GM19397 (cell line): ENCODE measurements at regions not wholly inside any gene's neighbourhood (a gene's known extent, or its start where the extent isn't known, plus 50 kb on each side); places are given as distances from the start of the nearest gene placed in this dataset.

Experiments used
- ATAC-seq: cut with Tn5 transposase; IDR thresholded peaks from one replicate; pipeline ENCODE4 v1.9.1; 2021; ENCODE audit warnings: mild to moderate bottlenecking, moderate library complexity; ENCODE audit not compliant: unreplicated experiment

- ATAC-seq = no peak
Measured at GRCh38 chr14:101490771-101491170, 70.5 kb upstream of the DIO3 start.

GRCh38 chr14:101491841-101492240, 69.5 kb upstream of the DIO3 start:
- no peak for ATAC-seq

DNA sequence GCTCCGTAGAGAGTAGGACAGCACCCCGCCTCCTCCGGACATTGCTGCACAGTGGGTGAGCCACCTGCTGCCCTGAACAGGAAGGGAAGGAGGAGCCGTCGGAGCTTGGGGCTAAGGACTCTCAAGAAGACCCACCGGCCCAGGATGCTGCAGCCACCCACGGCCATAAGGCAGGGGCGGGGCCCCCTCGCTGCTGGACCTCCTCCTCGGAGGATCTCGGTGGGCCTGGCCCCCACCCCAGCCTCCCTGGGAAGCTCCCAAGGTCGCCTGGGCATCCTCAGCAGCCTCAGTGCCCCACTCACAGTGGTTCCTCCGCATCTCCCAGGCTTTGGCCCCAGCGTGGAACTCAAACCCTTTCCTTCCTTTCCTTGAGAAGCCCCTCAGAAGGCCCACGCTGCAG, 68.6 kb upstream of the DIO3 start:
- no peak for ATAC-seq

DNA sequence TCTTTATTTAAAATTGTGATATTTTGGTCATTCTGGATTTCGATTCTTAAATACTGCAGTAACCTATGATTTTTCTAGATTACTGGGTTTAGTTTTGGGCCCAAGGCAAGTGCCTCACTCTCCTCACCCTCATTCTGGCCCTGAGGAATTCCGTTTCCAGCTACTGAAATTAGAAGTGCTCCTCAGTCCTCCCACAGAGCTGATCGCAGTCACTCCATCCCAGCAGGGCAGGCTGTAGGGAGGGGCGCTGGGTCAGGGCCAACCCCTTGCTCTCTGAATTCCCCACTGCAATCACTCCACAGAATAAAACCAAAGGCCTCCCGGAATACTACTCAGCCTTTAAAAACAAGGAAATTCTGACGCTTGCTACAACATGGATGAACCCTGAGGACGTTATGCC, 66.5 kb upstream of the DIO3 start:
- ATAC-seq = no peak

DNA sequence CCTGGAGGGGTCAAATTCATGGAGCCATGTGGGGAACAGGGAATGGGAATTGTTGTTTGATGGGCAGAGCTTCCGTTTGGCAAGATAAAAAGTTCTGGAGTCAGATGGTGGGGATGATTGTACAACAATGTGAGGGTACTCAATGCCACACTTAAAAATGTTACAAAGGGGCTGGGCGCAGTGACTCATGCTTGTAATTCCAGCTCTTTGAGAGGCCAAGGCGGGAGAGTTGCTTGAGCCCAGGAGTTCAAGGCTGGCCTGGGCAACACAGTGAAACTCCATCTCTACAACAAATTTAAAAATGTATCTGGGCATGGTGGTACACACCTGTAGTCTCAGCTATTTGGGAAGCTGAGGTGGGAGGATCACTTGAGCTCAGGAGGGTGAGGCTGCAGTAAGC, 66.0 kb upstream of the DIO3 start:
- ATAC-seq = no peak

GRCh38 chr14:101495827-101496775, 65.2 kb upstream of the DIO3 start:
- no peak for ATAC-seq

GRCh38 chr14:101496776-101497683, 64.3 kb upstream of the DIO3 start:
- ATAC-seq = no peak

DNA sequence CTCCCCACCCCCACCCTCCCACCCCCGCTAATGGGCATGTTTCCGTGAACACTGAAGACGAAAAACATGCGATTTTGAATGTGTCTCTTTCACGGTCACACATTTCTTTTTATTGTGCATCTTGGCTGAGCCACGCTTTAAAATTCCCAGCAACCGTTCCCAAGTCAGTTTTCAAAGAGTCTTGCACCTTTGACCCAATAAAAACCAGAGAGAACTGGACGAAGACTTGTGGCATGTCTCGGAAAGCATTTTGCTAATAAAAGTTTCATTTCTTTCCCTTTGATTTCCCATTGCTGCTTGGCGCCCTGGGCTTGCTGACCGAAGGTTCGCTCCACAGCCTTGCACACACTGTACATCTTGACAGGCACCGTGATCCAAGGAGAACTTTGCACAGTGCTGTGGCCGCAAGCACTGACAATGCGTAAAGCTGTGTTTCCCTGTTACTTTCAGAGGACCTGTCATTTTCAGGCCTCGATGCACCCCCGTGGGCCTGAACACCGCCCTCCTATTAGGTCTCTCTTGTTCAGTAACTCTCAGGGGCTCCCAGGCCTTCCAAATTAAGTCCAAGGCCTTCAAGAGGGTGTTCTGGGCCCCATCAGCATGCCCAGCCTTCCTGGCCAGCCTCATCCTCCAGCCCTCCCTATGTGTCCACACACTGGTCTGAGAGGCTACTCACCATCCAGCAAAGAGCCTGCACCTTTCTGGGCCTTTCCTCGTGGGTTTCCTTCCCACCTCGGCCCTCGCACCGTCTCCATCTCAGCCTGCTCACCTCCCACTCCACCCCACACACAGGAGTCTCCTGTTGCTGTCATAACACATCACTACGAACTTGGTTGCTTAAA, 63.4 kb upstream of the DIO3 start:
- ATAC-seq = no peak

- ATAC-seq = no peak
Measured at GRCh38 chr14:101498526-101498860, 62.8 kb upstream of the DIO3 start.

- no peak for ATAC-seq
Measured at GRCh38 chr14:101499080-101499479, 62.2 kb upstream of the DIO3 start.

GRCh38 chr14:101499513-101499912, 61.8 kb upstream of the DIO3 start:
- no peak for ATAC-seq

DNA sequence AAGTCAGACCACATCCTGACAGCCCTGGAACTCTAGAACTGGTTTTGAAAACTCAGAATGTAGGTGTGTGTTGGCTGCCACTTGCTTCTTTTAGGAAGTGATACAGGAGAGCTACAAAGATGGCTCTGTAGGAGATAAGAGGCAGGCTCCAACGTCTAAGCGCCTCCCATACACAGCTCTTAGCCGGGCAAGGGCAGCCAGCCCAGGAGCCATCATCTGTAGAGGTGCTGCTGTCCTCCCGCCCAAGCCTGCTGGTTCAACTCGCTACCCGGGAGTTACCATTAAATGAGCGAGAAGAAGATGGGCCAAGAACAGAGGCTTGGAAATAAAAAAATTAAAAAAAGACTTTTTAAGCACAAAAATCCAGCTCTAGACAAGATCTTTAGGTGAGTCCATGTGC, 61.2 kb upstream of the DIO3 start:
- no peak for ATAC-seq

- ATAC-seq = no peak
Measured at GRCh38 chr14:101500681-101501080, 60.6 kb upstream of the DIO3 start.

- no peak for ATAC-seq
Measured at GRCh38 chr14:101501341-101501740, 60.0 kb upstream of the DIO3 start.

DNA sequence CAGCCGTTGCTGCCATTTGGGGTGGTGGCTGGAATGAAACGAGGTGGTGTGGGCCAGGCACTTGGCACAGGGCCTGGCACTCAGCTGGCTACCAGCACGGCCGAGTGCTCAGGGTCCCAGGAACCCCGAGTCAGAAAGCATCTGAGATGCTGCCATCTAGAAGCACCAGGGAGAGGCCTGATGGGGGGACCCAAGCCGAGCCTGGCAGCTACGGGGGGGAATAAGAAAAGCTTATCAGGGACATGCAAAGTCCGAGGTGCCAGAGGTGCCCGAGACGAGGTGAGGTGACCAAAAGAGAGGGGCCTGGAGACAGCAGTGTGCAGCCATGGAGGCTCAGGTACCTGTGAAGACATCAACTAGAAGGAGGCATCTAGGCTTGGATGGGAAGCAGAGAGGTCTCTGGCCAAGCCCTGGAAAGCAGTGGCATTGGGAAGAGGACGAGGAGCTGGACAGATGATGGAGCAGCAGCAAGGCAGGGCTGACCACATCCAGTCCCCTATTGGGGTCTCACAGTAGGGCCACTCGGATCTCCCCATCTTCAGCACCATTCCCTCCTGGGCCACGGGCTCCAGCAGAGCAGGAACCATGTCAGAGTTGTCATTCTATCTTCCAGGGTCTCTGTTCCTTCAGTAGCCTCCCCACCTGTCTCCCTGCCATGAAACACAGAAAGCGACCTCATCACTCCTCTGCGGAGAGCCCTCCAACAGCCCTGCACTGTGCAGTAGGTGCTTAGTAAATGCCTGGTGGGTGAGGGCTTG, 59.3 kb upstream of the DIO3 start:
- no peak for ATAC-seq

DNA sequence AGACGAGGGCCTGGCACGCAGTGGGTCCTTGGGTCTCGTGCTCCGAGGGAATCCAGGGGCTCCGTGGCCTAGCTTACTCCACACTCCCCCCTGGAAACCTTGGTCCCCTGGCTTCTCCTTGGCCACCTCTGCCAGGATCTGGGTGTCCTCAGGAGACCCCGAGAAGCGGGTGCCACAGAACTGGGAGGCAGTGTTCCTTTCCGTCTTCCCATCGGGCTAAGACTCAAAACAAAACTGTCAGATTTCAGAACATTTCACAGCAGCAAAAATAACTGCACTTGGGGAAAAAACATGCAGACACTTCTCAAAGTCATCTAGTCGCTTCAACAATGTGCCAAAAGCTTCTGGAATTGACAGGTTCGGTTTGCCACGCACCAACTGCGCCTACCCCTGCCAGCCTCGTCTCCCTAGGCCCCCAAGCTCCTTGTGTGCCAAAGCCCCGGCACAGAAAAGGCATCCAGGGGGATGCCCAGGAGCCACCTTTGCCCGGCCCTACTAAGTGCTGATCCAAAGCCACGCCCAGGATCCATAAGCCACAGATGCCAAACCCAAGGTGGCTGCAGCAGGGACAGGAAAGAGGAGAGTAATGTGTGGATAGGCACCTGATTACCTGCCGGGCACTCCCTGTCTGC, 58.4 kb upstream of the DIO3 start:
- ATAC-seq = no peak

DNA sequence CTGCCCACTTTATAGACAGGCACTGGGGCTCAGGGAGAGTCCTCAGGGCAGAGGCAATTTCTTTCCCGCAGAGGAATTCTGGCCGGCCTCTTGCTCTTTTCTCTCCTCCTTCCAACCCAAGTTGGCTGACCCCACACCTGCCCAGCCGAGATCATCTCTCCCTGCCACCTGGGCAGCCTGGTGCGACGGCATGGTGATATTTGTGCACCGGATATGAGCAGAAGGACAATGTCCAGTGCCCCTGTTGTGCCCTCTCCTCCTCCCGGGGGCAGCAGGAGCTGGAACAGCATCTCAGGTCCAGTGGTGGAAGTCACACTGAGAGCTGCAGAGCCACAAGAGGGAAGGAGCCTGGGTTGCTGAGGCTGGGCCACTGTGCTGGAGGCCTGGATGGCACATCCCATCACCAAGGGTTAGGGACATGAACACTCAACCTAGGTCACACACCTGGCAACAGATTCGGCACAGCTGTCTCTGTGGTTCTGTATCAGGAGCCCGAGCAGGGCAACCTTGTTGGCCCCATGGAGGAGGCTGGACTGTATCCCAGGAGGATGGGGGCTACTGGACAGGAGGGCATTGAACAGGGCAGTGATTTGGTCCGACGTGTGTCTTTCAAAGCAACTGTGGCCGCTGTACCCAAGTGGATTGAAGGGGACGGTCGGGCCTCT, 57.7 kb upstream of the DIO3 start:
- no peak for ATAC-seq

DNA sequence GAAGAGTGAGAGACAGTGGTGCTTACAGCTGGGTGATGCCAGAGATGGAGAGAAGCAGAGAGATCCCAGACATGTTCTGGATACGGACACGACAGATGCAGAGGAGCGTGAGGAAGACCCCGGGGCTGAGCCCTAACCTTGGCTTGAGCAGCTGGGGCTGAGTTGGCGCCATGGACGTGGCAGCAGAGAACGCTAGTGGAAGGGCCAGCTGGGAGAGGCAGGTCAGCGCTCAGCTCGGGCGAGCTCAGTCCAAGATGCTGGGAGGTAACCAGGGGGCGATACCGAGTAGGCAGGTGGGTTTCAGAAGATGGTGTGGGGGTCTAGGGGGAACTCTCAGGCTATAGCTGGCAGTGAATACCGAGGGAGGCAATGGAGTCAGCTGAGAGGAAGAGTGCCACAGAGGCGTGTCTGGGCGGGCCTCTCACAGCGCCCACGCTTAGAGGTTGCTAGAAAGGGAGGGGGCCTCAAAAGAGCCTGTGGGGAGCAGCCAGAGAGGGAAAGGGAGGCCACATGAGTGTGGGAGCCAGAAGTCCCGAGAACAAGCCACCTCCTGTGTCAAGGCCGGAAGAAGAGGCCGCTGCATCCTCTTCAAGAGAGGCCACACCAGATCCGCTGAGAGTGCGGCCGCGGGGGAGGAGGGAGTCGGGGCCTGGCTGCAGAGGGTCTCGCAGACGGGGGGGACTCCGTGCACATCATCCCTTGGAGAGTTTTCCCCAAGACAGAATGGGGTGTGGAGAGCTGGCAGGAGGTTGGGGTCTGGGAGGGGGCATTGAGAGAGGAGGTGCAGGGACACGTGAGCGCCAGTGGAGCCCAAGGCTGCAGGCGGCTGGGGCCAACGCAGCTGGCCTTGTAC, 57.0 kb upstream of the DIO3 start:
- ATAC-seq = no peak
